ENCODE measurements at regions not wholly inside any gene's neighbourhood (a gene's known extent, or its start where the extent isn't known, plus 50 kb on each side); places are given as distances from the start of the nearest gene placed in this dataset.

DNA sequence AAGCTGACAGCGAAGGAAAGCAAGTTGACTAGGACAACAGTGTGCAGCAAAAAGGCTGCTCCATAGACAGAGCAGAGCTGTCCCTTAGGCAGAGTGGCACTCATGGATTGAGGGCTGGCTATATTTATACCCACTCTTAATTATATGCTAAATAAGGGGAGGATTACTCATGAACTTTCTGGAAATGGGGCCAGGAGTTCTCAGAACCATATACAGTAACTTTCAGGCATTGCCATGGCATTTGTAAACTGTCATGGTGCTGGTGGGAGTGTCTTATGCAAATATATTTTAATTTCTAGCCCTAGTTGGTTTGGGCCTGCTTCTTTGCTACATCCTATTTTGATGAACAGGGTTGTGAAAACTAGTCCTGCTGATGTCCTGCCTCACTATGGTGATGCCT, 279.5 kb upstream of the MGAT5 start:
- no peaks in the 10 kb centered on the region for H3K9me3 ChIP-seq (replicated peaks; ENCODE audit: control insufficient read depth, insufficient read depth, low read depth, low read length)
- 0% methylated on average over 1 of the region's 1 CpG for WGBS (ENCODE audit: insufficient coverage, low coverage, missing lambda C conversion rate)
- POLR2A ChIA-PET: interaction anchor here (0.6 kb wide), 1 partner anchor 28 kb away, joined by 5 read pairs; no protein-coding TSS in a partner anchor
- no peak overlapping the region for H3K4me2 ChIP-seq (ENCODE audit: insufficient read depth, low read length)
- ATAC-seq (no peak), FAIRE-seq (no peak), DNase-seq (ENCODE audit: extremely low read depth in 1 of 4, low spot score in 3 of 4) (no peak)
- in situ Hi-C loops (cut with MboI): no loop called here
- no peak overlapping the region for H3K27ac ChIP-seq (ENCODE audit: extremely low read depth, low read depth, low read length)
- no peaks in the 10 kb centered on the region for H3K9me1 ChIP-seq (ENCODE audit: control insufficient read depth, insufficient read depth, low read length)
- BruUV-seq (replicated peaks): no TSS peak
- no peaks in the 10 kb centered on the region for H3K79me2 ChIP-seq (ENCODE audit: control insufficient read depth, insufficient read depth, low read length)
- H4K20me1 ChIP-seq (replicated peaks; ENCODE audit: control insufficient read depth, insufficient read depth, low read length): no peaks in the 10 kb centered on the region
- peaks cover 0 to 5% of the 10 kb centered on the region in 2 experiments; a peak in 3 of 5 replicates for H3K27me3 ChIP-seq (ENCODE audit: control insufficient read depth in 2 of 2, insufficient read depth in 2 of 2, low read length in 2 of 2)
- H3K9ac ChIP-seq (ENCODE audit: insufficient read depth in 1 of 2, low read depth in 2 of 2, low read length in 2 of 2): no peak overlapping the region
- TF ChIP-seq RAD51 (IDR thresholded peaks at IDR 0.05; ENCODE audit: borderline replicate concordance, low read depth) (no peak), ZNF778 (CRISPR knock-in tag; IDR thresholded peaks at IDR 0.05) (no peak), ZNF445 (CRISPR knock-in tag; IDR thresholded peaks at IDR 0.05; ENCODE audit: low read depth) (no peak), RREB1 (CRISPR knock-in tag; IDR thresholded peaks at IDR 0.05) (no peak), SETDB1 (IDR thresholded peaks at IDR 0.05; ENCODE audit: low read length) (no peak), DIDO1 (tag; IDR thresholded peaks at IDR 0.05; ENCODE audit: low read depth) (no peak), NR2F6 (CRISPR knock-in tag; IDR thresholded peaks at IDR 0.05) (no peak), FUS (optimal IDR thresholded peaks at IDR 0.05; ENCODE audit: low read depth, low read length) (no peak), ZNF384 (IDR thresholded peaks at IDR 0.05; ENCODE audit: low read depth, low read length) (no peak), TFAM (CRISPR knock-in tag; conservative IDR thresholded peaks at IDR 0.05) (no peak), SMARCA4 (IDR thresholded peaks at IDR 0.05) (no peak), CEBPG (CRISPR knock-in tag; IDR thresholded peaks at IDR 0.05) (no peak), CEBPG (tag; conservative IDR thresholded peaks at IDR 0.05 in 1 of 2, IDR thresholded peaks at IDR 0.05 in 1 of 2) (no peak)
- no peaks in the 10 kb centered on the region for H3K4me1 ChIP-seq (replicated peaks in 1 of 2; ENCODE audit: control insufficient read depth in 2 of 2, insufficient read depth in 2 of 2, low read length in 2 of 2)
- no peak overlapping the region for H2AFZ ChIP-seq (ENCODE audit: low read depth, low read length)
- no peak overlapping the region for H3K4me3 ChIP-seq
- H3K36me3 ChIP-seq (ENCODE audit: control insufficient read depth, insufficient read depth, low read length): no peaks in the 10 kb centered on the region
- CTCF ChIA-PET (ENCODE audit: low intra/inter-chr PET ratio): no interaction called here
- intact Hi-C loops (cut with micrococcal nuclease): no loop called here
